ENCODE measurements at regions not wholly inside any gene's neighbourhood (a gene's known extent, or its start where the extent isn't known, plus 50 kb on each side); places are given as distances from the start of the nearest gene placed in this dataset.

- no peaks in the 10 kb centered on the region for H3K9me3 ChIP-seq (ENCODE audit: insufficient read depth, low read length)
- no peak overlapping the region for H3K4me3 ChIP-seq (ENCODE audit: insufficient read depth, low read length, poor library complexity, severe bottlenecking)
- H3K9me2 ChIP-seq (replicated peaks; ENCODE audit: insufficient read depth, low read length): no peaks in the 10 kb centered on the region
- no peak overlapping the region for H3K27ac ChIP-seq (ENCODE audit: low read depth, low read length)
- no peak overlapping the region for H3K4me2 ChIP-seq (ENCODE audit: low read depth, low read length, poor library complexity, severe bottlenecking)
- H4K20me1 ChIP-seq (ENCODE audit: low read depth, low read length): no peaks in the 10 kb centered on the region
- no peak overlapping the region for H3K9ac ChIP-seq (ENCODE audit: low read length)
- H3F3A ChIP-seq (ENCODE audit: insufficient read depth): no peaks in the 10 kb centered on the region
- no peaks in the 10 kb centered on the region for H3K27me3 ChIP-seq (ENCODE audit: low read length)
- H3K36me3 ChIP-seq (ENCODE audit: low read length): no peaks in the 10 kb centered on the region
- H2AFZ ChIP-seq (ENCODE audit: low read depth, low read length, severe bottlenecking): no peak overlapping the region
- H3K79me2 ChIP-seq (ENCODE audit: insufficient read depth, low read length): no peaks in the 10 kb centered on the region
- no peak for TF ChIP-seq EZH2phosphoT487 (conservative IDR thresholded peaks at IDR 0.05; ENCODE audit: low read length)
- TF ChIP-seq, protein P1, sequence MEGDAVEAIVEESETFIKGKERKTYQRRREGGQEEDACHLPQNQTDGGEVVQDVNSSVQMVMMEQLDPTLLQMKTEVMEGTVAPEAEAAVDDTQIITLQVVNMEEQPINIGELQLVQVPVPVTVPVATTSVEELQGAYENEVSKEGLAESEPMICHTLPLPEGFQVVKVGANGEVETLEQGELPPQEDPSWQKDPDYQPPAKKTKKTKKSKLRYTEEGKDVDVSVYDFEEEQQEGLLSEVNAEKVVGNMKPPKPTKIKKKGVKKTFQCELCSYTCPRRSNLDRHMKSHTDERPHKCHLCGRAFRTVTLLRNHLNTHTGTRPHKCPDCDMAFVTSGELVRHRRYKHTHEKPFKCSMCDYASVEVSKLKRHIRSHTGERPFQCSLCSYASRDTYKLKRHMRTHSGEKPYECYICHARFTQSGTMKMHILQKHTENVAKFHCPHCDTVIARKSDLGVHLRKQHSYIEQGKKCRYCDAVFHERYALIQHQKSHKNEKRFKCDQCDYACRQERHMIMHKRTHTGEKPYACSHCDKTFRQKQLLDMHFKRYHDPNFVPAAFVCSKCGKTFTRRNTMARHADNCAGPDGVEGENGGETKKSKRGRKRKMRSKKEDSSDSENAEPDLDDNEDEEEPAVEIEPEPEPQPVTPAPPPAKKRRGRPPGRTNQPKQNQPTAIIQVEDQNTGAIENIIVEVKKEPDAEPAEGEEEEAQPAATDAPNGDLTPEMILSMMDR (IDR thresholded peaks at IDR 0.05; ENCODE audit: insufficient read depth, low read length, poor library complexity, severe bottlenecking): no peak
Measured at GRCh38 chr9:82722561-82722960, 340.4 kb downstream of the RASEF start.

DNA sequence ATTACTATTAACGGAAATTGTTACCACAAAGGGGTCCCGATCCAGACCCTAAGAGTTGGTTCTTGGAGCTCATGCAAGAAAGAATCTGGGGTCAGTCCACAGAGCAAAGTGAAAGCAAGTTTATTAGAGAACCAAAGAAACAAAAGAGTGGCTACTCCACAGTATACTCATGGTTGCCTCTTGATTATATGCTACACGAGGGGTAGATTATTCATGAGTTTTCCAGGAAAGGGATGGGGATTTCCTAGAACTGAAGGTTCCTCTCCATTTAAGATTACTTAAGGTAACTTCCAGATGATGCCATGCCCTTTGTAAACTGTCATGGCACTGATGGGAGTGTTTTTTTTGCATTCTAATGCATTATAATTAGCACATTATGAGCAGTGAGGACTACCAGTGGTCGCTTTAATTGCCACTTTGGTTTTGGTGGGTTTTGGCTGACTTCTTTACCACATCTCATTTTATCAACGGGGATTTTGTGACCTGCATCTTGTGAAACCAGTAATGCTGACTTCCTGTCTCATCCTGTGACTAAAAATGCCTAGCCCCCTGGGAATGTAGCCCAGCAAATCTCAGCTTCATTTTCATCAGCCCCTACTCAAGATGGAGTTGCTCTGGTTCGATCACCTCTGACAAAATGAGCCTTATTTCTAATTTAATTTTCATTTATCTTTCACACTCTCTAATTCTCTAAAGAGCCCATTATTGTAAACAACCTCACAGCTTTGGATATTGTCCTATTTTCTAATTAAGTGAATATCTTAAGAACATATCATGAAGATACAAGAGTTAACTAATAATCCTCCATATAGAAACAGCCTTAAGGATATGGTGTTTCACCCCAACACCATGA, 336.3 kb downstream of the RASEF start:
- Histone ChIP-seq H3K9me2 (replicated peaks; ENCODE audit: insufficient read depth, low read length) (no peaks in the 10 kb centered on the region), H3K27ac (ENCODE audit: low read depth, low read length) (no peak overlapping the region), H3K36me3 (ENCODE audit: low read length) (no peaks in the 10 kb centered on the region), H3F3A (ENCODE audit: insufficient read depth) (no peaks in the 10 kb centered on the region), H2AFZ (ENCODE audit: low read depth, low read length, severe bottlenecking) (no peak overlapping the region), H3K27me3 (ENCODE audit: low read length) (no peaks in the 10 kb centered on the region), H3K4me2 (ENCODE audit: low read depth, low read length, poor library complexity, severe bottlenecking) (no peak overlapping the region), H3K9me3 (ENCODE audit: insufficient read depth, low read length) (no peaks in the 10 kb centered on the region), H4K20me1 (ENCODE audit: low read depth, low read length) (no peaks in the 10 kb centered on the region), H3K4me3 (ENCODE audit: insufficient read depth, low read length, poor library complexity, severe bottlenecking) (no peak overlapping the region), H3K9ac (ENCODE audit: low read length) (no peak overlapping the region), H3K79me2 (ENCODE audit: insufficient read depth, low read length) (no peaks in the 10 kb centered on the region)
- TF ChIP-seq, protein P1 (IDR thresholded peaks at IDR 0.05; ENCODE audit: insufficient read depth, low read length, poor library complexity, severe bottlenecking): no peak
- no peak for TF ChIP-seq EZH2phosphoT487 (conservative IDR thresholded peaks at IDR 0.05; ENCODE audit: low read length)

GRCh38 chr9:82729141-82729540, 333.8 kb downstream of the RASEF start:
- Histone ChIP-seq H2AFZ (ENCODE audit: low read depth, low read length, severe bottlenecking) (no peak overlapping the region), H3K4me3 (ENCODE audit: insufficient read depth, low read length, poor library complexity, severe bottlenecking) (no peak overlapping the region), H3K9ac (ENCODE audit: low read length) (no peak overlapping the region), H3K9me2 (replicated peaks; ENCODE audit: insufficient read depth, low read length) (no peaks in the 10 kb centered on the region), H3K27me3 (ENCODE audit: low read length) (no peaks in the 10 kb centered on the region), H3K36me3 (ENCODE audit: low read length) (no peaks in the 10 kb centered on the region), H4K20me1 (ENCODE audit: low read depth, low read length) (no peaks in the 10 kb centered on the region), H3K27ac (ENCODE audit: low read depth, low read length) (no peak overlapping the region), H3F3A (ENCODE audit: insufficient read depth) (no peaks in the 10 kb centered on the region), H3K4me2 (ENCODE audit: low read depth, low read length, poor library complexity, severe bottlenecking) (no peak overlapping the region), H3K9me3 (ENCODE audit: insufficient read depth, low read length) (no peaks in the 10 kb centered on the region), H3K79me2 (ENCODE audit: insufficient read depth, low read length) (no peaks in the 10 kb centered on the region)
- TF ChIP-seq, protein P1 (IDR thresholded peaks at IDR 0.05; ENCODE audit: insufficient read depth, low read length, poor library complexity, severe bottlenecking): no peak
